Common myeloid progenitor, CD34-positive (primary cell): ENCODE measurements at regions not wholly inside any gene's neighbourhood (a gene's known extent, or its start where the extent isn't known, plus 50 kb on each side); places are given as distances from the start of the nearest gene placed in this dataset.

Experiments
- CTCF ChIA-PET: fragments of 350-600 bp; sonication (Branson Sonifier 250); formaldehyde crosslinking; loops from one replicate; lab custom pipeline; 2021; ENCODE audit warnings: antibody characterized with exemption; lab: Charles Lee
- POLR2A ChIA-PET: fragments of 350-600 bp; sonication (Branson Sonifier 250); formaldehyde crosslinking; loops from one replicate; lab custom pipeline; 2021; ENCODE audit warnings: antibody characterized with exemption; lab: Charles Lee
- DNase-seq, 3 donors: peaks; one replicate each; pipeline versions ENCODE4 v3.0.0 to v3.0.0-alpha.2; 2013
- H3K27ac ChIP-seq, 2 experiments: 1 replicate in 1 of 2; 2 replicates in 1 of 2; pipeline ENCODE4 v1.7.0; 2013; ENCODE audit warnings: inconsistent platforms in 2 of 2, low read length in 2 of 2, mild to moderate bottlenecking in 2 of 2, low read depth in 1 of 2, moderate library complexity in 1 of 2; ENCODE audit not compliant: severe bottlenecking in 2 of 2, insufficient read depth in 1 of 2, poor library complexity in 1 of 2
- H3K27me3 ChIP-seq, 5 experiments: replicated peaks in 2 of 5; 1 replicate in 3 of 5; 2 replicates in 2 of 5; pipeline versions ENCODE4 v1.6.1 to v1.7.0; 2013; ENCODE audit warnings: low read length in 4 of 5, mild to moderate bottlenecking in 2 of 5, moderate library complexity in 2 of 5, inconsistent platforms in 1 of 5; ENCODE audit not compliant: insufficient read depth in 5 of 5, control insufficient read depth in 4 of 5
- H3K36me3 ChIP-seq, 4 experiments: 1 replicate in 2 of 4; 2 replicates in 2 of 4; pipeline versions ENCODE4 v1.6.1 to v1.7.0; 2013; ENCODE audit warnings: low read length in 3 of 4, control low read depth in 1 of 4, mild to moderate bottlenecking in 1 of 4; ENCODE audit not compliant: control insufficient read depth in 4 of 4, insufficient read depth in 4 of 4
- H3K4me1 ChIP-seq, 4 experiments: 1 replicate in 3 of 4; 2 replicates in 1 of 4; pipeline versions ENCODE4 v1.6.1 to v1.7.1; 2013; ENCODE audit warnings: low read length in 3 of 4, mild to moderate bottlenecking in 3 of 4, control low read depth in 1 of 4, inconsistent platforms in 1 of 4, moderate library complexity in 1 of 4; ENCODE audit not compliant: control insufficient read depth in 4 of 4, insufficient read depth in 4 of 4; ENCODE audit errors: control extremely low read depth in 1 of 4
- H3K4me3 ChIP-seq, 7 experiments: 1 replicate in 4 of 7; 2 replicates in 3 of 7; pipeline versions ENCODE4 v1.5.1 to v1.7.0; 2013; ENCODE audit warnings: mild to moderate bottlenecking in 7 of 7, low read length in 6 of 7, moderate library complexity in 6 of 7, inconsistent platforms in 2 of 7, low read depth in 2 of 7, control low read depth in 1 of 7; ENCODE audit not compliant: insufficient read depth in 4 of 7, control insufficient read depth in 1 of 7; ENCODE audit errors: extremely low read depth in 1 of 7
- H3K9me3 ChIP-seq, 5 experiments: 1 replicate in 4 of 5; 2 replicates in 1 of 5; pipeline versions ENCODE4 v1.6.1 to v1.7.1; 2013; ENCODE audit warnings: low read length in 4 of 5, mild to moderate bottlenecking in 2 of 5, inconsistent platforms in 1 of 5, low read depth in 1 of 5, moderate library complexity in 1 of 5; ENCODE audit not compliant: control insufficient read depth in 4 of 5, insufficient read depth in 2 of 5; ENCODE audit errors: control extremely low read depth in 1 of 5
- WGBS: methylation state at CpG from one replicate; pipeline ENCODE4 v1.1.5; 2013; ENCODE audit not compliant: insufficient coverage; 5-methylcytosine and 5-hydroxymethylcytosine counted together

DNA sequence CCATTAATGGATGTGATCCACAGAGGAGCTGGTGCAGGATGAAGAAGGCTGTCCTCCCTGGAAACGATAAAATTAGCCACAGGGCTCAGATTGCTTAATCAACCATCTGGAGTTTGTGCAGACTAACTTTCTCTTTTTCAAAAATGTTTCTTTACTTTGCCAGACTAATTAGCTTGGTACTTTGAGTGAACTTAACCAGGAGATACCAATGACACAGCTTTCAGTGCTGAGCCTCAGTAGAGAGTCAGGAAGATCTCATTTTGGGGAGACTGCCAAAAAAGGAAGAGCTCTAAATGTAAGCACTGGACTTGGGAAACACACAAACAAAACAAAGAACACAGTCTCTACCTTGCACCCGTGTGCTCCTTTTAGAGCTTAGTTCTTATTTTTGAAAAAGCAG, 248.1 kb upstream of the DEPDC1 start:
- Histone ChIP-seq H3K4me3 (no peak overlapping the region), H3K27me3 (no peaks in the 10 kb centered on the region), H3K4me1 (no peaks in the 10 kb centered on the region), H3K27ac (no peak overlapping the region), H3K9me3 (peaks cover 0 to 8% (median 4%) of the 10 kb centered on the region in 5 experiments), H3K36me3 (no peaks in the 10 kb centered on the region)
- 83% methylated on average over 2 of the region's 2 CpGs for WGBS
- CTCF ChIA-PET = no interaction called here
- POLR2A ChIA-PET = no interaction called here
- DNase-seq = no peak

DNA sequence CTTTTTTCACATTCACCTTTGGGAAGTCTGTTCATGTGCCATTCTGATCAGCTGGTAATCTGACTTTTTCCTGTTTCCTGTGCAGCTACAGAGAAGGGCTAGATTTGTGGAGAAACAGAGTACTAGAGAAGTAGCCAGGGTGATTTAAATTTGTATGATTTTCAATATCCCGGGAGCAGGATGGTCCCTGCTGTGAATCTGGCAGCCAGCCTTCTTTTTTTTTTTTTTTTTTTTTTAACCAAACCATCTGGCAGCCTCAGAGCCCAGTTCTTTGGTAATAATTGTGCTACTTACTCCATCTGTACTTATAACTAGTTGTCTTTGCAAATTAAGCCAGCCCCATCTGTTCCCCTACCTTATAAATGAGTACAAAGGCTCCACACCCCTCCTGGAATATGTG, 248.6 kb upstream of the DEPDC1 start:
- no peak overlapping the region for H3K4me3 ChIP-seq
- POLR2A ChIA-PET = no interaction called here

DNA sequence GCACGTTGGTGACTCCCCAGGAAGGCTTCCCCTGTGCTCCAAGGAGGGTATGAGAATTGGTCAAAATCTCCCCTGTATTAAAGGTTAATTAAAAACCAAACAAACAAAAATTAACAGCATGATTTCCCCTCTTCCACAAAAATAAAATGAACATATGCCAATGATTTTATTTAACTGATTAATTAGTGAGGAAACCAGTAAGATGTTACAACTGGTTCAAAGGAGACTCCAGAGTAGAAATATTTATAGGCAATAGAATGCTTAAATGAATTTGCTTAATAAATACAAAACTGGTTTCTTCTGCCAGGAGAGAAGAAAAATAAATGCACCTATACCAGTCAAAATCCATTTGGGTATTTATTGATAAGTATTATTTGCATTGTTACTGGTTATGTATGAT, 249.5 kb upstream of the DEPDC1 start:
- CTCF ChIA-PET = no interaction called here
- Histone ChIP-seq H3K9me3 (peaks cover 0 to 8% (median 4%) of the 10 kb centered on the region in 5 experiments), H3K36me3 (no peaks in the 10 kb centered on the region), H3K4me1 (no peaks in the 10 kb centered on the region), H3K27ac (no peak overlapping the region), H3K27me3 (no peaks in the 10 kb centered on the region), H3K4me3 (no peak overlapping the region)
- POLR2A ChIA-PET = no interaction called here
- DNase-seq = no peak
- no CpG with 5 or more reads among the region's 1 CpG for WGBS

More for the DNA sequence above, 248.6 kb upstream of the DEPDC1 start:
- Histone ChIP-seq H3K36me3 (no peaks in the 10 kb centered on the region), H3K27ac (no peak overlapping the region), H3K9me3 (peaks cover 0 to 8% (median 4%) of the 10 kb centered on the region in 5 experiments), H3K27me3 (no peaks in the 10 kb centered on the region), H3K4me1 (no peaks in the 10 kb centered on the region)
- 100% methylated on average over 1 of the region's 1 CpG for WGBS
- CTCF ChIA-PET = no interaction called here
- DNase-seq = no peak

DNA sequence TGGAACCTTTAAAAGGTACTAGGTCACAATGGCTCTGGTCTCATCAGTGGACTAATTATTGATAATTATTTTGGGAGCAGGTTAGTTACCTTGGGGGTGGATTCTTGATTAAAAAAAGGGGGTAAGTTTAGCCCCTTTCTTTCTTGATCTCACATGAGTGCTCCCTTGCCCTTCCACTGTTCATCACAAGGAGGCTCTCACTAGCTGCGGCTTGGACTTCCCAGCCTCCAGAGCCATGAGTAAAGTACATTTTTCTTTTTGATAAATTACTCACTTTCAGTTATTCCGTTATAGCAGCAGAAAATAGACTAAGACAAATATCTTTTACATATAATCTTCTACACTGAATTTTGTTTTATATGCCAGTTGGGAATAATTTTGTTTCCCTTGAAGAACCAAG, 254.8 kb upstream of the DEPDC1 start:
- CTCF ChIA-PET = no interaction called here
- no peaks in the 10 kb centered on the region for H3K36me3 ChIP-seq
- no peak overlapping the region for H3K4me3 ChIP-seq
- H3K27ac ChIP-seq = no peak overlapping the region
- no peaks in the 10 kb centered on the region for H3K27me3 ChIP-seq
- 100% methylated on average over 1 of the region's 2 CpGs for WGBS
- DNase-seq = no peak
- peaks cover 0 to 2% (median 0%) of the 10 kb centered on the region in 5 experiments for H3K9me3 ChIP-seq
- POLR2A ChIA-PET = no interaction called here
- no peaks in the 10 kb centered on the region for H3K4me1 ChIP-seq

DNA sequence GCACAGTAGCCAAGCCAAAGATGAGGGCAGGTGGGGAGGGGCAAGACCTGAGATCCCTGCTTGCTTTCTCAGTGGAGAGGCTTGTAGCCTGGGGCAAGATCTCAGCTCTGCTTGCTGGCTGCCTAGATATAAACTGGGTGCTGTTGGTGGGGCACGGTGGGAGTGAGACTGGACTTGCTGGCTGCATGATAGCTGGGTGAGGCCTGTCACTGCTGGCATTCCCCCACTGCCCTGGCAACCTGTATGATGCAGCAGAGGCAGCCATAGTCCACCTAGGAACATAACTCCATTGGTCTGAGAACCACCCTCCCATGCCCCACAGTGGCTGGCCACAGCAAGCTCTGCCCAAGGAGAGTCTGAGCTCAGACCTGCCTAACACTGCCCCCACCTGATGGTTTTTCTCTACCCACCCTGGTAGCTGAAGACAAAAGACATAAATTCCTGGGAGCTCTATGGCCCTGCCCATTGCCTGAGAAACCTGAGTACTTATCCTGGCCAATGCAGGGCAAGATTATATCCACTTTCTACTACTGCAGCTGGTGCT, 261.9 kb upstream of the DEPDC1 start:
- 82% methylated on average over 1 of the region's 1 CpG for WGBS

DNA sequence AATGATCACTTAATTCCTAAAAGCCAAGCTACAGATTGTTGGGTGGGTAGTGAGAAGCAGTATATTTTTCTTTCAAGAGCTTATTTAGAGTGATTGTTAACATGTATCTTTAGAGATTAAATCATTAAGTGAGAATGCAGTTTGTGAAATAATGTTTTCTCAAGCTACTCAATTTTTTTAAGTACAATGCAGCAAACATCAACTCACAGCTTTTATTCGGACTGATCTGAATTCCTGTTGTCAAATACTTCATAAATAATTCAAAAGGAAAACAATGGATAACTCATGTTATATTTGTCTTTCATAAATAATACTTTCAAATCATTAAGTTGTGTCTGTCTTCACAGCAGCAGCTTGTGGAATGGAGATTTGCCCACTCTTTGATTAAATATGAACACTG, 271.1 kb upstream of the DEPDC1 start:
- no peak for DNase-seq
- Histone ChIP-seq H3K9me3 (peaks cover 0 to 6% (median 0%) of the 10 kb centered on the region in 5 experiments), H3K4me1 (no peaks in the 10 kb centered on the region), H3K27me3 (no peaks in the 10 kb centered on the region), H3K27ac (no peak overlapping the region), H3K36me3 (no peaks in the 10 kb centered on the region), H3K4me3 (no peak overlapping the region)
- no CpG with 5 or more reads among the region's 1 CpG for WGBS
- CTCF ChIA-PET = interaction anchor here (0.7 kb wide), 1 partner anchor 21 kb away, joined by 3 read pairs; no protein-coding TSS in a partner anchor
- POLR2A ChIA-PET = no interaction called here

More for the DNA sequence above, 261.9 kb upstream of the DEPDC1 start:
- ChIA-PET CTCF (no interaction called here), POLR2A (interaction anchor here (0.6 kb wide), 1 partner anchor 212 kb away, joined by 3 read pairs; no protein-coding TSS in a partner anchor)
- peaks cover 0 to 5% (median 0%) of the 10 kb centered on the region in 5 experiments for H3K9me3 ChIP-seq
- no peaks in the 10 kb centered on the region for H3K27me3 ChIP-seq
- H3K36me3 ChIP-seq = no peaks in the 10 kb centered on the region
- H3K27ac ChIP-seq = no peak overlapping the region
- H3K4me1 ChIP-seq = no peaks in the 10 kb centered on the region
- H3K4me3 ChIP-seq = no peak overlapping the region
- DNase-seq = no peak

DNA sequence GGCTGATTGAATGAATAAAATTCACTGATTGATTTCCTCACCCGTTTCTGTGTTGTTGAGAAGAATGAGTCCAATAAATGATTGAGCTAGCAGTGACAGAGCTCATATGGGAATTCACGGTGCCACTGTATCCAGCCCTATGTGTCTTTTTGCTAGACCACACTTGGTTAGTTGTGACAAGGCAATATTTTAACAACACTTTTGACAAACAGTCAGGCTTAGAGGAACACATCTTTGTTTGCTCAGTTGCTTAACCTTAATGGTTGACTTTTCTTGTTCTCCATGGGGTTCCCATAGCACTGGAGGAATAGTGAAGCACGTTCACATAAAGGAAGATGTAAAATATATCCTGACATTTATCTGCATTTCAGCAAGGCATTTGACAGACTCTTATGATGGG, 273.9 kb upstream of the DEPDC1 start:
- POLR2A ChIA-PET = no interaction called here
- WGBS = 83% methylated on average over 2 of the region's 3 CpGs
- H3K4me3 ChIP-seq = no peak overlapping the region
- H3K9me3 ChIP-seq = peaks cover 0 to under 1% (median 0%) of the 10 kb centered on the region in 5 experiments
- H3K4me1 ChIP-seq = no peaks in the 10 kb centered on the region
- no peak for DNase-seq
- H3K36me3 ChIP-seq = no peaks in the 10 kb centered on the region
- no peaks in the 10 kb centered on the region for H3K27me3 ChIP-seq
- H3K27ac ChIP-seq = no peak overlapping the region
- CTCF ChIA-PET = no interaction called here
